SK-N-MC (cell line): ENCODE measurements at regions not wholly inside any gene's neighbourhood (a gene's known extent, or its start where the extent isn't known, plus 50 kb on each side); places are given as distances from the start of the nearest gene placed in this dataset.

Experiments used
- DNase-seq: peaks from one replicate; pipeline ENCODE4 v3.0.0-alpha.2; 2011; ENCODE audit warnings: low read depth, low spot score
- H3K27ac ChIP-seq: fragments of 200-600 bp; sonication (generic); 2 replicates; pipeline ENCODE4 v1.5.1; 2016; ENCODE audit warnings: mixed run types
- H3K36me3 ChIP-seq: fragments of 200-600 bp; sonication (generic); 2 replicates; pipeline ENCODE4 v1.6.1; 2017; ENCODE audit warnings: antibody characterized with exemption, low read length, mixed read lengths; ENCODE audit not compliant: insufficient read depth
- H3K4me3 ChIP-seq: fragments of 200-600 bp; sonication (generic); 2 replicates; pipeline ENCODE4 v1.5.1; 2016
- H3K9ac ChIP-seq: fragments of 200-600 bp; sonication (generic); 2 replicates; pipeline ENCODE4 v1.8.0; 2017; ENCODE audit warnings: mixed run types, mixed read lengths; ENCODE audit not compliant: insufficient read length
- H3K9me3 ChIP-seq: fragments of 200-600 bp; sonication (generic); 2 replicates; pipeline ENCODE4 v1.6.1; 2017; ENCODE audit warnings: low read depth, mild to moderate bottlenecking, antibody characterized with exemption, low read length, moderate library complexity, mixed read lengths
- EZH2 ChIP-seq: fragments of 200-600 bp; sonication (generic); IDR thresholded peaks from one replicate; pipeline ENCODE4 v1.6.1; 2017; ENCODE audit warnings: antibody characterized with exemption
- FOXP2 ChIP-seq: optimal IDR thresholded peaks from 2 replicates; pipeline ENCODE3; 2011; ENCODE audit warnings: mild to moderate bottlenecking, moderate library complexity; ENCODE audit not compliant: insufficient read depth; ENCODE audit errors: extremely low read length, control extremely low read depth
- POLR2AphosphoS5 ChIP-seq: IDR thresholded peaks from 2 replicates; pipeline ENCODE4 v1.6.1; 2012; ENCODE audit warnings: mild to moderate bottlenecking, low read depth, low read length, borderline replicate concordance

- H3K9ac ChIP-seq = no peak overlapping the region
- TF ChIP-seq FOXP2 (no peak), EZH2 (no peak), POLR2AphosphoS5 (no peak)
- no peak for DNase-seq
- no peaks in the 10 kb centered on the region for H3K9me3 ChIP-seq
- no peak overlapping the region for H3K27ac ChIP-seq
- no peak overlapping the region for H3K4me3 ChIP-seq
- no peaks in the 10 kb centered on the region for H3K36me3 ChIP-seq
Observed at GRCh38 chr6:44603044-44603686, 215.7 kb downstream of the CDC5L start.

DNA sequence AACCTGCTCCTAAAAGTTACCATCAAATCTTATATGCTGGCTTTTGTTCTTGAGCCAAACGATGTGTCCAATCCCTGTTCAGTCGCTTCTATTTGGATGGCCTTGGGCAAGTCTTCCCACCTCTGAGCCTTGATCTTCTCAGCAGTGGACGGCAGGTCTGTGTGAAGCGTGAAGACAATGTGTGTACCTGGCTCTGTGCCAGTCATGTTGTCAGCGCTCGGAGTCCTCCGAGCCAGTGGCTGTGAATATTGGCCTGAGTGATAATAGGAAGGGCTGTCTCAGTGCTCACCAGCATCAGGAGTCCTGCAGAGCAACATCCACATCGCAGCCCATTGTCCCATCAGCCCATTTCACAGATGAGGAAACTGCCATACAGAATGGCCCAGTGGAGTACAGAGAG is 219.0 kb downstream of the CDC5L start:
- H3K36me3 ChIP-seq = no peaks in the 10 kb centered on the region
- no peak overlapping the region for H3K4me3 ChIP-seq
- DNase-seq = no peak
- H3K27ac ChIP-seq = no peak overlapping the region
- no peak overlapping the region for H3K9ac ChIP-seq
- H3K9me3 ChIP-seq = no peaks in the 10 kb centered on the region
- TF ChIP-seq EZH2 (no peak), FOXP2 (no peak), POLR2AphosphoS5 (no peak)

DNA sequence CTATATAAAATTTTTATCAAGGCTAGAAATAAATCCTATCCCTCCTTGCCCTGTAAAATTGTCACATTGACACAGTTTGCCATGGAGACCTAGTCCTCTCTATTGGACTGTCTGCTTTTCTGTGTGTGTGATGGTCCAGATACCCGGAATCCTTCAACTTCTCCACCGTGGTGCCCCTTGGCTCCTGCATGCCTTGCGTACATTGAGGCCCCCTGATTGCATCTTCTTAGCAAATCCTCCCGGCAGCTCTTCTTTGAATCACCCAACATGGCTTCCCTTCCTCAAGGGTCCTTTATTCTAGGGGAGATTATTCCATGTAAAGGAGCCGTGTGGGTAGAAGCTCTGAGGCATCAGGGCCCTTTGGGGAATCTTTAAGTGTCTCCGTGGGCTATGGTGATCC is 219.5 kb downstream of the CDC5L start:
- TF ChIP-seq FOXP2 (no peak), POLR2AphosphoS5 (no peak), EZH2 (no peak)
- Histone ChIP-seq H3K9ac (no peak overlapping the region), H3K36me3 (no peaks in the 10 kb centered on the region), H3K4me3 (no peak overlapping the region), H3K9me3 (no peaks in the 10 kb centered on the region), H3K27ac (no peak overlapping the region)
- DNase-seq = no peak

DNA sequence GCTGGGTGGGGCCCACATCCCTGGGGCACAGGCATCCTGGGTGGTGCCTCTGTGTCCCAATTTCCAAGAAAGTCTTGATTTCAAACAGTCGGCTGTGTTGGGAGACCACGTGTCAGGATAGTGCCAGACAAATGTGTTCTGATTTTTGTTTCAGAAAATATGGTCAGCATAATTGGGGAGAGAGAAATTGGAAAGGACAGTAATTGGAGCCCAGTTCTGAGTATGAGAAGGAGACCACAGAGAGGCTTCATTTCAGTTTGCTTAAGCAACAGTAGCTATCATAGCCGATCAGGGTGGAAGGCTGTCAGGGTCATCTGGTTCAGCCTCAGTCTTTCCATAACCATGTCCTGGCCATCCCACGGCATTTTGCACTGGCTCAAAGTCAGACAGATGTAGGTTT is 220.7 kb downstream of the CDC5L start:
- no peak overlapping the region for H3K4me3 ChIP-seq
- H3K27ac ChIP-seq = no peak overlapping the region
- no peak overlapping the region for H3K9ac ChIP-seq
- TF ChIP-seq POLR2AphosphoS5 (no peak), EZH2 (no peak), FOXP2 (no peak)
- no peaks in the 10 kb centered on the region for H3K9me3 ChIP-seq
- no peaks in the 10 kb centered on the region for H3K36me3 ChIP-seq
- DNase-seq = no peak

- no peak overlapping the region for H3K4me3 ChIP-seq
- no peak overlapping the region for H3K27ac ChIP-seq
- H3K36me3 ChIP-seq = no peaks in the 10 kb centered on the region
- TF ChIP-seq FOXP2 = no peak
- no peak for TF ChIP-seq POLR2AphosphoS5
- no peak for TF ChIP-seq EZH2
- no peak for DNase-seq
- H3K9ac ChIP-seq = no peak overlapping the region
- H3K9me3 ChIP-seq = no peaks in the 10 kb centered on the region
Observed at GRCh38 chr6:44609051-44609612, 221.6 kb downstream of the CDC5L start.

- Histone ChIP-seq H3K9me3 (no peaks in the 10 kb centered on the region), H3K27ac (no peak overlapping the region), H3K36me3 (no peaks in the 10 kb centered on the region), H3K9ac (no peak overlapping the region), H3K4me3 (no peak overlapping the region)
- TF ChIP-seq FOXP2 = no peak
- TF ChIP-seq POLR2AphosphoS5 = no peak
- no peak for TF ChIP-seq EZH2
- no peak for DNase-seq
Observed at GRCh38 chr6:44614396-44614795, 226.9 kb downstream of the CDC5L start.

- TF ChIP-seq POLR2AphosphoS5 (no peak), FOXP2 (no peak)
Observed at GRCh38 chr6:44615621-44616020, 228.1 kb downstream of the CDC5L start.

GRCh38 chr6:44617416-44617815 is 229.9 kb downstream of the CDC5L start:
- no peaks in the 10 kb centered on the region for H3K36me3 ChIP-seq
- no peak overlapping the region for H3K9ac ChIP-seq
- no peak overlapping the region for H3K27ac ChIP-seq
- no peaks in the 10 kb centered on the region for H3K9me3 ChIP-seq
- DNase-seq = no peak
- H3K4me3 ChIP-seq = no peak overlapping the region
- TF ChIP-seq FOXP2 (no peak), EZH2 (no peak)

More at GRCh38 chr6:44615621-44616020, 228.1 kb downstream of the CDC5L start:
- Histone ChIP-seq H3K9me3 (no peaks in the 10 kb centered on the region), H3K27ac (no peak overlapping the region), H3K9ac (no peak overlapping the region), H3K4me3 (no peak overlapping the region), H3K36me3 (no peaks in the 10 kb centered on the region)
- no peak for DNase-seq

DNA sequence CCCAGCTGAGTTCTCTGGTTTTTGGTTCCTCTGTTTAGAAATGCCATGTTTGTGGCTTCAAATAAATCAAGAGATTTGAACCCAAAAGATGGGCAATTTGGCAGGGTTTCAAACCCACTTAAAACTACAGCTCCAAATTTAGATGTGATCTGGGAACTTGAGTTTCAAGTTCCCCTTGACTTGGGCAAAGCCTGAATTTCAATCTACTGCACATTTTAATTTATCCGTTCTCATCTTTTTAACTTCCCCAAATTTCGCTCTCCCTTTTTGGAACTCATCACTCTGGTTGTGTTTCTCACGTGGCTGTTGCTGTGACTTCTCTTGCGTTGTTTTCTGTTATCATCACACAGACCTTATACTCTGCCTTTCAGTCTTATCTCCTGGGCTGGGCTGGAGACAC is 230.9 kb downstream of the CDC5L start:
- DNase-seq = no peak
- H3K9ac ChIP-seq = no peak overlapping the region
- no peak for TF ChIP-seq EZH2
- TF ChIP-seq POLR2AphosphoS5 = no peak
- no peak for TF ChIP-seq FOXP2
- H3K27ac ChIP-seq = no peak overlapping the region
- no peaks in the 10 kb centered on the region for H3K36me3 ChIP-seq
- H3K9me3 ChIP-seq = no peaks in the 10 kb centered on the region
- H3K4me3 ChIP-seq = no peak overlapping the region
